Sigmoid colon (tissue), 3 donors: ENCODE measurements at regions not wholly inside any gene's neighbourhood (a gene's known extent, or its start where the extent isn't known, plus 50 kb on each side); places are given as distances from the start of the nearest gene placed in this dataset.

Experiments
- POLR2A ChIP-seq, 2 donors: fragments of 450-650 bp; IDR thresholded peaks; one replicate each; pipeline ENCODE4 v1.6.1; 2016; ENCODE audit warnings: antibody characterized with exemption in 2 of 2, mild to moderate bottlenecking in 2 of 2, moderate library complexity in 2 of 2
- TF ChIP-seq, protein P1 (sequence below), 4 experiments: fragments of 450-650 bp in 3 of 4; fragments of 200-600 bp in 1 of 4; IDR thresholded peaks; one replicate each; pipeline ENCODE4 v1.5.1; 2016 to 2019; ENCODE audit warnings: antibody characterized with exemption in 4 of 4, mild to moderate bottlenecking in 3 of 4, moderate library complexity in 2 of 4

DNA sequence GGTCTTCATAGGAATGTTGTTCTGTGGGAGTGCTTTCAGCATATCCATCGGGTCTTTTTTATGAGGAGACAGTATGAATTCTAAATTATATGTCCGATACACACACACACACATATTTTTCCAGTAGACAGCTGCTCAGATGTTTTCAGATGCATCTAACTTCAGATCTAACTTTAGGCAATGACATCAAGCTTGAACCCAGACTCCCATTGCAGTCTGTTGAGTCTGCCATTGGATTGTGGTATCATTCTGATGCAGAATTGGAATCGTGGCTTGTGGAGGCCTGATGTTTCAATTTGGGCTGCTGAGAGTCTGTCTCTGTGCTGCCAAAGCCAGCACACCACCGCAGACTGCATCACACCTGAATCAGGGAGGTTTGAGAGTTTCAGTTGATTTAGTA lies 376.4 kb downstream of the OSTF1 start:
- TF ChIP-seq, protein P1, sequence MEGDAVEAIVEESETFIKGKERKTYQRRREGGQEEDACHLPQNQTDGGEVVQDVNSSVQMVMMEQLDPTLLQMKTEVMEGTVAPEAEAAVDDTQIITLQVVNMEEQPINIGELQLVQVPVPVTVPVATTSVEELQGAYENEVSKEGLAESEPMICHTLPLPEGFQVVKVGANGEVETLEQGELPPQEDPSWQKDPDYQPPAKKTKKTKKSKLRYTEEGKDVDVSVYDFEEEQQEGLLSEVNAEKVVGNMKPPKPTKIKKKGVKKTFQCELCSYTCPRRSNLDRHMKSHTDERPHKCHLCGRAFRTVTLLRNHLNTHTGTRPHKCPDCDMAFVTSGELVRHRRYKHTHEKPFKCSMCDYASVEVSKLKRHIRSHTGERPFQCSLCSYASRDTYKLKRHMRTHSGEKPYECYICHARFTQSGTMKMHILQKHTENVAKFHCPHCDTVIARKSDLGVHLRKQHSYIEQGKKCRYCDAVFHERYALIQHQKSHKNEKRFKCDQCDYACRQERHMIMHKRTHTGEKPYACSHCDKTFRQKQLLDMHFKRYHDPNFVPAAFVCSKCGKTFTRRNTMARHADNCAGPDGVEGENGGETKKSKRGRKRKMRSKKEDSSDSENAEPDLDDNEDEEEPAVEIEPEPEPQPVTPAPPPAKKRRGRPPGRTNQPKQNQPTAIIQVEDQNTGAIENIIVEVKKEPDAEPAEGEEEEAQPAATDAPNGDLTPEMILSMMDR (IDR thresholded peaks at IDR 0.05) = no peak
- TF ChIP-seq POLR2A (IDR thresholded peaks at IDR 0.05) = no peak
